D341Med (cell line): ENCODE measurements at regions not wholly inside any gene's neighbourhood (a gene's known extent, or its start where the extent isn't known, plus 50 kb on each side); places are given as distances from the start of the nearest gene placed in this dataset.
"Not testable (repeated sequence)": the region's sequence is repeated elsewhere in the genome, so short reads cannot be mapped to it uniquely, and the experiment has no call there.

ENCODE experiments used
- DNase-seq: peaks from one replicate; pipeline ENCODE4 v3.0.0; 2012; ENCODE audit warnings: low spot score

- no peak for DNase-seq
These were observed 497.8 kb upstream of the ARID1B start for GRCh38 chr6:156279261-156279969.

GRCh38 chr6:156273065-156273711 lies 504.0 kb upstream of the ARID1B start:
- DNase-seq = no peak

- DNase-seq = no peak
These were observed 507.3 kb upstream of the ARID1B start for GRCh38 chr6:156269751-156270369.

GRCh38 chr6:156268849-156269248 lies 508.3 kb upstream of the ARID1B start:
- no peak for DNase-seq

GRCh38 chr6:156262014-156262413 lies 515.2 kb upstream of the ARID1B start:
- DNase-seq = no peak

- no peak for DNase-seq
These were observed 516.4 kb upstream of the ARID1B start for GRCh38 chr6:156260815-156261214.

GRCh38 chr6:156258981-156259380 lies 518.2 kb upstream of the ARID1B start:
- no peak for DNase-seq

GRCh38 chr6:156256161-156256560 lies 521.0 kb upstream of the ARID1B start:
- DNase-seq = no peak

GRCh38 chr6:156254240-156254639 lies 522.9 kb upstream of the ARID1B start:
- DNase-seq = no peak

GRCh38 chr6:156250593-156250992 lies 526.6 kb upstream of the ARID1B start:
- no peak for DNase-seq

GRCh38 chr6:156242206-156242605 lies 535.0 kb upstream of the ARID1B start:
- DNase-seq = no peak

- DNase-seq = no peak
These were observed 546.0 kb upstream of the ARID1B start for GRCh38 chr6:156231026-156231765.

- DNase-seq = no peak
These were observed 557.2 kb upstream of the ARID1B start for GRCh38 chr6:156219973-156220372.

- no peak for DNase-seq
These were observed 571.5 kb upstream of the ARID1B start for GRCh38 chr6:156205678-156206077.

GRCh38 chr6:156199182-156199581 lies 578.0 kb upstream of the ARID1B start:
- no peak for DNase-seq

- DNase-seq = no peak
These were observed 579.7 kb upstream of the ARID1B start for GRCh38 chr6:156197513-156197912.

GRCh38 chr6:156194981-156195380 lies 582.2 kb upstream of the ARID1B start:
- no peak for DNase-seq

GRCh38 chr6:156193381-156193780 lies 583.8 kb upstream of the ARID1B start:
- DNase-seq = no peak

- DNase-seq = no peak
These were observed 585.3 kb upstream of the ARID1B start for GRCh38 chr6:156191895-156192294.

GRCh38 chr6:156191390-156191789 lies 585.8 kb upstream of the ARID1B start:
- DNase-seq = not testable (repeated sequence)

- DNase-seq = no peak
These were observed 586.9 kb upstream of the ARID1B start for GRCh38 chr6:156190270-156190669.

GRCh38 chr6:156189714-156190113 lies 587.5 kb upstream of the ARID1B start:
- DNase-seq = no peak

GRCh38 chr6:156189195-156189594 lies 588.0 kb upstream of the ARID1B start:
- DNase-seq = no peak
